CD14-positive monocyte (primary cell): ENCODE measurements at regions not wholly inside any gene's neighbourhood (a gene's known extent, or its start where the extent isn't known, plus 50 kb on each side); places are given as distances from the start of the nearest gene placed in this dataset.

Experiments
- DNase-seq, 3 donors: peaks; one replicate each; pipeline ENCODE4 v3.0.0-alpha.2; 2011 to 2022
- H2AFZ ChIP-seq: 2 replicates; pipeline ENCODE4 v1.6.0; 2012; ENCODE audit warnings: mild to moderate bottlenecking, low read depth, low read length, inconsistent platforms; ENCODE audit not compliant: insufficient read depth, poor library complexity, severe bottlenecking
- H3K27ac ChIP-seq, 2 donors: 1 replicate in 1 of 2; 2 replicates in 1 of 2; pipeline ENCODE4 v1.5.1; 2012 to 2013; ENCODE audit warnings: low read length in 2 of 2, control low read depth in 1 of 2, inconsistent platforms in 1 of 2, low read depth in 1 of 2, mild to moderate bottlenecking in 1 of 2
- H3K27me3 ChIP-seq, 2 donors: one replicate each; pipeline versions ENCODE4 v1.6.0 to v1.6.1; 2011 to 2013; ENCODE audit warnings: low read length in 2 of 2; ENCODE audit not compliant: control insufficient read depth in 2 of 2, insufficient read depth in 2 of 2
- H3K36me3 ChIP-seq, 2 donors: replicated peaks in 1 of 2; 1 replicate in 1 of 2; 2 replicates in 1 of 2; pipeline versions ENCODE4 v1.5.1 to v1.6.1; 2012 to 2013; ENCODE audit warnings: low read length in 2 of 2, control low read depth in 1 of 2, inconsistent platforms in 1 of 2, mild to moderate bottlenecking in 1 of 2; ENCODE audit not compliant: insufficient read depth in 2 of 2, control insufficient read depth in 1 of 2
- H3K4me1 ChIP-seq, 2 donors: 1 replicate in 1 of 2; 2 replicates in 1 of 2; pipeline versions ENCODE4 v1.5.1 to v1.6.1; 2012 to 2013; ENCODE audit warnings: low read length in 2 of 2, control low read depth in 1 of 2, inconsistent platforms in 1 of 2, mild to moderate bottlenecking in 1 of 2, moderate library complexity in 1 of 2; ENCODE audit not compliant: insufficient read depth in 2 of 2, control insufficient read depth in 1 of 2
- H3K4me2 ChIP-seq: replicated peaks from 2 replicates; pipeline ENCODE3; 2012; ENCODE audit warnings: low read length, moderate library complexity, mild to moderate bottlenecking; ENCODE audit not compliant: poor library complexity, severe bottlenecking; ENCODE audit errors: extremely low read depth
- H3K4me3 ChIP-seq, 3 experiments: fragments of 200-600 bp in 1 of 3; sonication (generic) in 1 of 3; replicated peaks in 1 of 3; 1 replicate in 2 of 3; 2 replicates in 1 of 3; pipeline ENCODE4 v1.5.1; 2011 to 2013; ENCODE audit warnings: low read length in 3 of 3, mild to moderate bottlenecking in 3 of 3, control low read depth in 2 of 3, low read depth in 2 of 3, inconsistent platforms in 1 of 3, moderate library complexity in 1 of 3
- H3K79me2 ChIP-seq: 2 replicates; pipeline ENCODE4 v1.6.0; 2012; ENCODE audit warnings: mild to moderate bottlenecking, control low read depth, inconsistent platforms, low read length, moderate library complexity; ENCODE audit not compliant: insufficient read depth
- H3K9ac ChIP-seq: 2 replicates; pipeline ENCODE4 v1.6.0; 2017; ENCODE audit warnings: low read length, mild to moderate bottlenecking; ENCODE audit not compliant: insufficient read depth, poor library complexity, severe bottlenecking
- H3K9me3 ChIP-seq, 2 donors: replicated peaks in 1 of 2; 1 replicate in 1 of 2; 2 replicates in 1 of 2; pipeline versions ENCODE4 v1.5.1 to v1.6.1; 2012 to 2013; ENCODE audit warnings: low read length in 2 of 2, control low read depth in 1 of 2; ENCODE audit not compliant: control insufficient read depth in 1 of 2, insufficient read depth in 1 of 2
- H4K20me1 ChIP-seq: 2 replicates; pipeline ENCODE4 v1.6.0; 2012; ENCODE audit warnings: mild to moderate bottlenecking, low read length, control low read depth, moderate library complexity; ENCODE audit not compliant: insufficient read depth
- H3K27ac Mint-ChIP-seq, 7 donors: one replicate each; pipeline ENCODE4 v1.8.0; 2020; ENCODE audit warnings: mild to moderate bottlenecking in 7 of 7, mixed read lengths in 7 of 7, moderate library complexity in 6 of 7, inconsistent platforms in 2 of 7
- H3K27me3 Mint-ChIP-seq, 3 donors: one replicate each; pipeline ENCODE4 v1.8.0; 2021 to 2022; ENCODE audit warnings: low read depth in 3 of 3, mild to moderate bottlenecking in 3 of 3, mixed read lengths in 3 of 3, moderate library complexity in 3 of 3, inconsistent platforms in 1 of 3
- H3K36me3 Mint-ChIP-seq, 2 donors: one replicate each; pipeline ENCODE4 v1.8.0; 2020; ENCODE audit warnings: mixed read lengths in 2 of 2, inconsistent platforms in 1 of 2, mild to moderate bottlenecking in 1 of 2
- H3K4me1 Mint-ChIP-seq: one replicate; pipeline ENCODE4 v1.8.0; 2020; ENCODE audit warnings: mild to moderate bottlenecking, mixed read lengths
- H3K4me3 Mint-ChIP-seq, 2 donors: one replicate each; pipeline ENCODE4 v1.8.0; 2020; ENCODE audit warnings: mild to moderate bottlenecking in 2 of 2, mixed read lengths in 2 of 2, moderate library complexity in 1 of 2
- H3K9me3 Mint-ChIP-seq, 7 donors: one replicate each; pipeline ENCODE4 v1.8.0; 2020 to 2022; ENCODE audit warnings: mixed read lengths in 7 of 7, mild to moderate bottlenecking in 6 of 7, moderate library complexity in 6 of 7, inconsistent platforms in 2 of 7
- CTCF ChIP-seq: fragments of 200-600 bp; IDR thresholded peaks from one replicate; pipeline ENCODE4 v1.8.0; 2022; ENCODE audit warnings: antibody characterized with exemption, mild to moderate bottlenecking
- WGBS: methylation state at CpG from one replicate; pipeline ENCODE4 v1.1.5; 2013; ENCODE audit warnings: missing lambda C conversion rate; ENCODE audit not compliant: insufficient coverage; 5-methylcytosine and 5-hydroxymethylcytosine counted together
- intact Hi-C, 2 donors: fragments of 100-400 bp; cut with micrococcal nuclease; formaldehyde crosslinking; loops; one replicate each; pipeline versions ENCODE4 v1.15.0 to v1.15.1; 2023

GRCh38 chr14:97179573-97179972 lies 382.4 kb downstream of the VRK1 start:
- Mint-ChIP-seq H3K4me1 (no peaks in the 10 kb centered on the region), H3K36me3 (no peaks in the 10 kb centered on the region), H3K4me3 (no peak overlapping the region), H3K27me3 (peaks cover 3 to 14% (median 7%) of the 10 kb centered on the region in 3 donors), H3K27ac (peak overlapping the region in 2 of 7 donors; percentile 1 to 38), H3K9me3 (peaks cover 0 to 13% (median 3%) of the 10 kb centered on the region in 7 donors)
- Histone ChIP-seq H3K4me2 (no peak overlapping the region), H2AFZ (no peak overlapping the region), H3K9me3 (peaks cover 0 to 10% of the 10 kb centered on the region in 2 donors), H4K20me1 (no peaks in the 10 kb centered on the region), H3K27ac (no peak overlapping the region), H3K79me2 (no peaks in the 10 kb centered on the region), H3K36me3 (no peaks in the 10 kb centered on the region), H3K4me3 (no peak overlapping the region), H3K27me3 (peaks cover 0 to 2% of the 10 kb centered on the region in 2 donors), H3K4me1 (no peaks in the 10 kb centered on the region), H3K9ac (no peak overlapping the region)
- intact Hi-C loops, result no loop called here
- TF ChIP-seq CTCF, result no peak
- WGBS, result 0% methylated on average over 1 of the region's 3 CpGs
- DNase-seq, result peak in 1 of 3 donors; percentile 38

- H3K4me3 ChIP-seq, result no peak overlapping the region
- H3K79me2 ChIP-seq, result no peaks in the 10 kb centered on the region
- H3K4me2 ChIP-seq, result no peak overlapping the region
- peaks cover 6 to 14% (median 9%) of the 10 kb centered on the region in 3 donors for H3K27me3 Mint-ChIP-seq
- no peak overlapping the region for H3K4me3 Mint-ChIP-seq
- no peaks in the 10 kb centered on the region for H3K4me1 Mint-ChIP-seq
- no peak for TF ChIP-seq CTCF
- no peaks in the 10 kb centered on the region for H3K36me3 ChIP-seq
- intact Hi-C loops, result no loop called here
- H2AFZ ChIP-seq, result no peak overlapping the region
- no peaks in the 10 kb centered on the region for H3K36me3 Mint-ChIP-seq
- no peaks in the 10 kb centered on the region for H3K4me1 ChIP-seq
- H3K9me3 Mint-ChIP-seq, result peaks cover 0 to 13% (median 3%) of the 10 kb centered on the region in 7 donors
- peaks cover 0 to 10% of the 10 kb centered on the region in 2 donors for H3K9me3 ChIP-seq
- H3K27me3 ChIP-seq, result peaks cover 0 to 2% of the 10 kb centered on the region in 2 donors
- no peak overlapping the region for H3K27ac ChIP-seq
- WGBS, result 81% methylated on average over 24 of the region's 32 CpGs
- DNase-seq, result peak in 1 of 3 donors; percentile 18
- no peak overlapping the region for H3K27ac Mint-ChIP-seq
- H4K20me1 ChIP-seq, result no peaks in the 10 kb centered on the region
- no peak overlapping the region for H3K9ac ChIP-seq
Measured at GRCh38 chr14:97180304-97181200, 383.4 kb downstream of the VRK1 start.
